T-helper 2 cell (primary cell): ENCODE measurements at regions not wholly inside any gene's neighbourhood (a gene's known extent, or its start where the extent isn't known, plus 50 kb on each side); places are given as distances from the start of the nearest gene placed in this dataset.

Experiments used
- DNase-seq, 5 experiments: peaks; one replicate each; pipeline versions ENCODE4 v3.0.0 to v3.0.0-alpha.2; 2012 to 2022

DNA sequence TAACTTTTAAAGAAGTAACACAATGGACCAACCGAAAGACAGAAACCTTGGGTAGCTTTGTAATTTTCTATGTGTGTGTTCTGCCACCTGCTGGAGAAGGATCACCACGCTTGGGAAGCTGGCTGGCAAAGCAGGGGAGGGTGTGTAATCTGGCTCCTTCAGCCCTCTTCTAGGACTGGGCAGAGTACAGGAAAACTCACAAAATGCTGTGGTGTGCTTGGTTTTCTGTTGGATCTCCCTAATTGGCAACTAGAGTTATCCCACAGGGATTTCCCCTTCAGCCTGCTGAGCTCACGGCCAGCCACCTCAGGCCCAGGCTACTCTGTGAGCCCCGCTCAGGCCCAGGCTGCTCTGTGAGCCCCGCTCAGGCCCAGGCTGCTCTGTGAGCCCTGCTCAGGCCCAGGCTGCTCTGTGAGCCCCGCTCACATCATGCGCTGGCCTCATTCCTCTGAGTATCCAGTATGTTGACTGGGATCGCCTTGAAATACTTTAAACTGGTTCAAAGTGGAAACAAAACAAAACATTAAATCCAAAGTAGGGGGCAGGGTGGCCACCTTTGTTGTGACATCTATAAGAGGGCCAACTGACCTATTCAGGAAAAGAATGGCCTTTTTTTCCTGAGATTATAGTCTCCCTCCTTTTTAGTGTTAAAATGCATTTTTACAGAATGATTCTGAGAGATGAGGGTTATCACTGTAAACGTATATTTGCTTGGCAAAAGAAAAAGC is 52.0 kb upstream of the RNU6-8 start:
- DNase-seq, result peak in 4 of 5 experiments; percentile 6 to 59 (median 22)

DNA sequence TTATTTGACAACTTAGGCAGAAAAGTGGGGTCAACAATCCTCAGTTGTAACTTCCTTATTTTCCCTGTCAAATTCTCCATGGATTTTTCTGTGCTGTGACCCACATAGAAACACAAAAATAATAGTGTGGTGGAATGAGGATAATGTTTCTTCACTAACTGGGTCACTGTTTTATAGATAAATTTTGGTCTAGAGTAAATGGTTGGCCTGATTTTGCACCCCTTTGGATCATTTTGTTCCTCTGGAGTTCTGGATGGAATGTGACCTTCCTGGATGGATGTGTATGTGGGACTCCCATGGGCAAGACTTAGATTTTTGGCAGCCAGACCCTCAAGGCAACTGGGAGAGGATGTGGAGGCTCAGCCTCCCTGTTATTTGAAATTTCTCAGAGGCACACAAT is 52.7 kb upstream of the RNU6-8 start:
- DNase-seq, result no peak

DNA sequence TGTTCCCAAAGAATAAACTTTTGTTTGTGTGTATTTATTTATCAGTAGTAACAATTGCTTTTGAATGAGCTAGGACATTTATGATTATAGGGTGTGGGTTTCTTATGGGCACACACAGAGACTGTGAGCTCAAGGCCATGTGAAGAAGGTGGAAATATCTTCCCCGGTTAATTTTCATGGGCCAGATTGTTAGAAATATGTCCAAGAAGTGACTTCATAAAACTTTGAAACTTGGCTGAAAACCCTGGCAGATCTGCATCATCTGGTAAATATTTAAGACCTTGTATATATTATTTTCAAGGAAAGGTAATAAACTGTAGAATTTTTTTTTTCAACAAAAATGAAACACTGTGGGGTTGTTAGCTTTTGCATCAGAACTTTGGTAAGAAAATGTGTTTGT is 53.5 kb upstream of the RNU6-8 start:
- no peak for DNase-seq

DNA sequence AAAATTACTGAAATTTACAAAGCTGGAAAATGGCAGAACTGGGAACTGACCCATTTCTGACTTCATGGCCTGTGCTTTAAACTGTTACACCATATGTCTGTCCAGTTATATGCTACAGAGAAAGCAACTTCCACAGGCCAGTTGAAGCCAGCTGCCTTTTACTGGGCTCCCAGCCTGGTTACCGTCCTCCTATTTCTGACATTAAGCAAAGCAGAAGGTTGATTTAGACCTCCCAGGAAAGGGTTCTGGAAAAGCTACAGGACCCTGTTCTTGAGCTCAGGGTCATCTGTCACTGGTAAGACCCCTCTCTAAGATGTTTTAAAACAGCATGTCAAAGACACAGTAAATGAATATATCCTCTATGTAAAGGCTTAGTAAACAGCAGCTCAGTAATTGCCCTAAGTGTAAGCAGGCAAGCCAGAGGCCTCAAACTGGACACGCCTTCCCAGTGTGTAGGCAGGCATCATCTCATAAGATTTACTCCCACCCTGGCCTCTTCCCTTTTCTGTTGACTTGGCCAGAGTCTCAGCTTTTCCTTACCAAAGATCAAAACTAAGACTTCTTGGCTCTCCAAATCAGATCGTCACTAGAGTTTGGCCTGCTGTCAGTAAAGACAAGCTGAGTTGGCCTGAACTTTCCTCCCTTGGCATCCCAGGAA is 55.4 kb upstream of the RNU6-8 start:
- DNase-seq, result no peak

DNA sequence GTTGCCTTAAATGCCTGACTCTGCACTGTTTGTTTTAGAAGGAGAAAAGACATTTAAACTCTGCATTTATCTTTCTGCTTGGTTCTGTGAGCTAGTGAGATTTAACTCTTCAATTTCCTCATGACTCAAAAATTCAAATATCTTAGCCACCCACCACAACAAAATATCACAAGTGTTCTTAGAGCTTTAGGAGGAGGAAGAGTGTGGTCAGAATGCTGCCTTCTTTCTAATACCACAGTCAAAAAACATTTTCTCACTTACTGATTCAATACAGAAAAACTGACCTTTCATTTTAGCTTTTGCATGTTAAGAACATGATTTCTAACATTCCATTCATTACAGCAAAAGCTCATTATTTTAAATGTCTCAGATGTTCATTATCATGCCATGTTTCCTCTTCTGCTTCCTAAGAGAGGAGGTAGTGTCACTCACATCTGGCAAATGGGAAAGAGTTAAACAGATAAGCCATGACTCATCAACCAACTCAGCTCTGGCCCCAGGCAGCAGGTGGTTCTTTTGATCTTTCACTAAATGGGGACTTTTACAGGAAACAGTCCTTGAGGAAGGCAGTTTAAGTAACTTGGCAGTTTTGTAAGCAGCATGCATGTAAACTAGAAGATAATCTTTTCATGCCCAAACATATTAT is 56.4 kb upstream of the RNU6-8 start:
- peak in 1 of 5 experiments; percentile 68 for DNase-seq

DNA sequence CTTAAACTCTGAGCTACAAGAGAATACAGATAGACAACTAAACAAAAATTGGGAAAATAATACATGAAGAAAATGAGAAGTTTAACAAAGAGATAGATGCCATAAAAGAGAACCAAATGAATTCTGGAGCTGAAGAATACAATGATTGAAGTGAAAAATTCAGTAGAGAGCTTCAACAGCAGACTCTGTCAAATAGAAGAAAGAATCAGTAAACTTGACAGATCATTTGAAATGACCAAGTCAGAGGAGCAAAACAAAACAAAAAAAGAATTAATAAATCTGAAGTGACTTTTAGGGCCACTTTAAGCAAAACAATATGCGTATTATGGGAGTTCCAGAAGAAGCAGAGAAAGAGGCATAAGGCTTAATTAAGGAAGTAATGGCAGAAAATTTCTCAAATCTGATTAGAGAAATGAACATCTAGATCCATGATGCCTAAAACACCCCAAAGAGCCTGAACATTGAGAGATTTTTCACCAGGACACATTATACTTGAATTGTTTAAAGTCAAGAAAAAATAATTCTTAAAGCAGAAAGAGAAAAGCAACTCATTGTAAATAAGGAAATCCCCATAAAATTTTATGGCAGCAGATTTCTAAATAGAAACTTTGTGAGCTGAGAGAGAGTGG is 61.0 kb upstream of the RNU6-8 start:
- no peak for DNase-seq

DNA sequence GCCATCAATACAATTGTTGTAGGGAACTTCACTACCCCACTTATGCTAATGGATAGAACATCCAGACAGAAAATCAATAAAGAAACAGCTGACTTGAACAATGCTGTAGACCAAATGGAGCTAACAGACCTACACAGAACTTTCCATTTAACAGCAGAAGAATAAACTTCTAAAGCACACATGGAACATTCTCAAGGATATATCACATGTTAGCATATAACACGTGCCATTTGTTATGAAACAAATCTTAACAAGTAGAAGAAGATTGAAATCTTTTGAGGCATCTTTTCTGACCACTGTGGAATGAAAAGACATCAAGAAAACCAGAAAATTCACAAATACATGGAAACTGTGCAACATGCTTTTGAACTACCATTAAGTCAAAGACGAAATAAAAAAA is 62.5 kb upstream of the RNU6-8 start:
- DNase-seq, result no peak

DNA sequence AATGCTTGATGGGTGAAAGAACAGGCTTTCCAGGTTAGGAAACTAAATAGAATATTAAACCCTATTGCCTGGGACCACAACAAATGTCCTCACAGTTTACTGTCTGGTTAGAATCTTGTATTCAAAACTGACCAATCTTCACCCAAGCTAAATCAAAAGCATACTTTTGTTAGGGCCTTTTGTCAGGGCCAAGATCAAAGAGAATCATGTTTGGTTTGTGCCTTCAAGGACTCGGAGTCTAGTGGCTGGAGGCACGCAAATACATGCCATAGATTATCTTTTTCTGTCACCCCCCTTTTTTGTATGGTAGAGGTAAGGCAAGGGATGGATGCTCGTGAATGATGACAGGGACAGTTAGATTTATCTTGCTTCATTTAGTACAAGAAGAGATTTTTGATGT is 51.1 kb upstream of the AKAP6 start:
- no peak for DNase-seq
